CMK (cell line): ENCODE measurements at regions not wholly inside any gene's neighbourhood (a gene's known extent, or its start where the extent isn't known, plus 50 kb on each side); places are given as distances from the start of the nearest gene placed in this dataset.
"Not testable (repeated sequence)": the region's sequence is repeated elsewhere in the genome, so short reads cannot be mapped to it uniquely, and the experiment has no call there.

ENCODE experiments used
- DNase-seq: peaks from one replicate; pipeline ENCODE4 v3.0.0-alpha.2; 2010; ENCODE audit warnings: low read depth

GRCh38 chr21:15669247-15669646 is 60.5 kb upstream of the USP25 start:
- no peak for DNase-seq

- no peak for DNase-seq
These were observed 58.6 kb upstream of the USP25 start for GRCh38 chr21:15671188-15671587.

- not testable (repeated sequence) for DNase-seq
These were observed 57.2 kb upstream of the USP25 start for GRCh38 chr21:15672578-15672977.

DNA sequence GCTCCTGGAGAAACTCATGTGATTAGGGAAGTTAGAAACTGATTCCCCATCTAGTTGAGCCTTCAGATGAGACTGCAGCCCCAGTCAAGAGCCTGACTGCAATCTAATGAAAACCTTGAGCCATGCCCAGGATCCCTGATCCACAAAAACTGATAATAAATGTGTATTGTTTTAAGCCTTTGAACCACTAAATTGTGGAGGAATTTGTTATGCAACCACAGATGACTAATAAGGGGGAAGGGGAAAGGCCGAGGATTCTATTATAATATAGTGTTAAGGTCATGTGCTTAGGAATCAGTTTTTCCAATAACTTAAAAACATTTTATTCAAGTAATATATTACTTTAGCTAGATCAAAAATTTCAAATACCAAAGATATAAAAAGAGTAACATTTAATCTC is 52.8 kb upstream of the USP25 start:
- no peak for DNase-seq

DNA sequence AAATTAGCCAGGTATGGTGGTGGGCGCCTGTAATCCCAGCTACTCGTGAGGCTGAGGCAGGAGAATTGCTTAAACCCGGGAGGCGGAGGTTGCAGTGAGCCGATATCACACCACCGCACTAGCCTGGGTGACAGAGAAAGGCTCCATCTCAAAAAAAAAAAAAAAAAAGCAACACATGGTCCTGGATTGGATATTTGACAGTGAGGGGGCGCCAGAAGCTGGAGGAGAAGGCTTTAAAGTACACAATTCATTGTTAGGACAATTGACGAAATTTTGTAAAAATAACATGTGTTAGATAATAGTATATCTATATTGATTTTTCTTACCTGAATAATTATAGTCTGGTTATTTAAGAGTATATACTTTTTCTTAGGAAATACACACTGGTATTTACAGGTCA is 50.2 kb upstream of the USP25 start:
- DNase-seq: no peak
